ENCODE measurements at regions not wholly inside any gene's neighbourhood (a gene's known extent, or its start where the extent isn't known, plus 50 kb on each side); places are given as distances from the start of the nearest gene placed in this dataset.
"Not testable (repeated sequence)": the region's sequence is repeated elsewhere in the genome, so short reads cannot be mapped to it uniquely, and the experiment has no call there.

DNA sequence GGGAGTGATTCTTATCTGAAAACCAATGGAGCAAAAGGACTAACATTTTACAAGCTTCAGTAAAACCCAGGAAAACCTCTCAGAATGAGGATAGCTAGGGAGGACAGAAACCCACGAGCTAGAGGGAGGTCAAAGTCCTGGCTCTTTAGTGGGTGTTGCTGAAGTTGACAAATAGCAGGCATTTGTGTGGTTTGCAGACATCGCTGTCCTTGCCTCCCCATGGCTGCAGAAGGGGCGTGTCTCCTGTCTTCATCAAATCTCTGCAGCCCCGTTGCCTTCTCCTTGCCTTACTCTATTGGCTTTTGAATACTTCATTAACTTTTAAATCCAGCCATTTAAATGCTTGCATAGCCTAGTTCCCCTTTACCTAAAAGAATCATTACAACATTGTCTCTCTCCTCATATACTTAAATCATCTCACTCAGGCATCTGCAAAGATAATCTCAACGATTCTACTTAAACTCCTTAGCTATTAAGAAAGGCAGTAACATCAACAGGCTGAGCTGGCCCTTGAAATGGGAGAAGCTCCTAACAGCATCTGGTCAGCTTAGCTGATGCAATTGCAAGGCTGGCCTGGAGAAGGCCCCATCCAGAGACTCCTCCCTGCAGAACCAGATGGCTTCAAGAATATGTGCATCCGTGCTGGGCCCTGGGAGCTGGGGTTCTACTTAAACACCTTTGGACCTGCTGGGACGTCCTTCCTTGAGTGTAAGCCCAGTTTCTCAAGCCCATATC is 152.8 kb upstream of the TAS2R1 start:
- no peak for DNase-seq

DNA sequence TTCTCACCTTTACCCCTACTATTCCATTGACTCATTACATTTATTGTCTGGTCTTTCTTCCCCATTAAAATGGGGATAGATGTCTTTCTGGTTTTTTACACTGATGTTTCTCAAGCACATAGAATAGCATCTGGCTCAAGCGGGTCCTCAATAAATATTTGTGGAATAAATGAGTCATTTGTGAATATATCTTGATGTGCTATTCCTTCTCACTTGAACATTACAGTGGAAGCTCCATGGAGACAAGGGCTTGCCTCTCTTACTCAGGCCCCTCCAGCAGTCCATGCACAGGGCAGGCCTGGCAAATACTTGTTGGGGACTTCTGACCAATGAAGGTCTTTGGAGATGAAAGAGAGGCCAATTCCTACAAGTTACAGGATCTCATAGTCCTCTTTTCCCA is 151.7 kb upstream of the TAS2R1 start:
- DNase-seq, result no peak

DNA sequence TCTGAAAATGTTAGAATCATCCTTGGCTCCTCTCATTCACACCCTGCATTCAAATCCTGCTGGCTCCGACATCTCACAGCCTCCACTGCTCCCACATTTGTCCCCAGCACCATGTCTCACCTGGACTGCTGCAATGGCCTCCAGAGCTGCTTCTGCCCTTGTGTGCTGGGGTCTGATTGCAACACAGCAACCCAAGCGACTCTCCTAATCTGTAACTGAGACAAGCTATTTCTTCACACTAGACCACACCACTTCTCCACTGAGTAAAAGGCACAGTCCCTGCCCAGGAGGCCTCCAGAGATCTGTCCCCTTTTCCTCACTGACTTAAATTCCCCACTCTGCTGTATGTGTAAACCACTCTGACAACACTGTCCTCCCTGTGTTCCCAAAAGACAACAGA is 151.1 kb upstream of the TAS2R1 start:
- no peak for DNase-seq

DNA sequence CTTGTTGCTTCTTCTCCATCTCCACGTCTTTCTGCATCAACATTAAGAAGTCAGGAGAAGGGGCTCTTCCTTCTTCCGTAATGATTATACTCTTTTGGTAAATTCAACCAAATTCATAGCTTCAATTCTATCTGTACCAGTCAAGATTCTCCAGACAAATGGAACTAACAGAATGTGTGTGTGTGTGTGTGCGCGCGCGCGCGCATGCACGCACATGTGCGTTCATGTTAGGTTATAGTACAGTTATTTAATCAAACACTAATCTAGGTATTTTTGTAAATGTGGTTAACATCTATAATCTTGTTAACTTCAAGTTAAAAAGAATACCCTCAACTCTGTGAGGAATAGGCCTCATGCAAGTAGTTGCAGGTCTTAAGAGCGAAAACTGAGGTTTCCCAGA is 150.3 kb upstream of the TAS2R1 start:
- no peak for DNase-seq

DNA sequence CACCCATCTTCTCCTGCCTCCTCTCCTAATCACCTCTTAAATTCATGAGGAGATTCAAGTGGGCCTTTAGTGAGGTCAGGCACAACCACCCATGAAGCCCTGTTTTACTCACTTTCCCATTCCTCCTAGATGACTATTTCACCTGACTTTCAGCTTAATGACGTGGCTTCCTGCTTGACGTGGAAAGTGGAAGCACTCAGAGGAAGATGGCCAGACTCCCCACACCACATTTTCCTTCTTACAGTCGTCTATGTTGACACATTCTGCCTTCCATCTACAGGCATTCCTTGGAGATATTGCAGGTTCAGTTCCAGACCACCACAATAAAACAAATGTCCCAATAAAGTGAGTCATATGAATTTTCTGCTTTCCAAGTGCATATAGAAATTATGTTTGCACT is 146.4 kb upstream of the TAS2R1 start:
- no peak for DNase-seq

DNA sequence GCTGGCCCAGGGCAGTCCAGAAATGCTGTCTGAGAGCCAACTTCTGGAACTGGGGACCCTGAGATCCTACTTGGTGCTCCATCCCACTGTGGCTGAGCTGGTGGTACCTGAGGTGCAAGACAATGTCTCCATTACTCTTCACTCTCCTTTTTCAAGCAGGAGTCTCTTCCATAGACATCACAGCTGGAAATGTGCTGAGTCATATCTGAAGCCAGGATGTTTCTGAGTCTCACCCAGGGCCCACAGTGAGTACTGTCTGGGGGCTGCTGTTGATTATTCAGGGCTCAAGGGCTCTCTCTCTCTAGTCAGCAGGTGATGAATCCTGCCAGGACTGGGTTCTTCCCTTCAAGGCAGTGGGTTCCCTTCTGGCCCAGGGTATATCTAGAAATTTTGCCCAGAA is 145.2 kb upstream of the TAS2R1 start:
- no peak for DNase-seq

DNA sequence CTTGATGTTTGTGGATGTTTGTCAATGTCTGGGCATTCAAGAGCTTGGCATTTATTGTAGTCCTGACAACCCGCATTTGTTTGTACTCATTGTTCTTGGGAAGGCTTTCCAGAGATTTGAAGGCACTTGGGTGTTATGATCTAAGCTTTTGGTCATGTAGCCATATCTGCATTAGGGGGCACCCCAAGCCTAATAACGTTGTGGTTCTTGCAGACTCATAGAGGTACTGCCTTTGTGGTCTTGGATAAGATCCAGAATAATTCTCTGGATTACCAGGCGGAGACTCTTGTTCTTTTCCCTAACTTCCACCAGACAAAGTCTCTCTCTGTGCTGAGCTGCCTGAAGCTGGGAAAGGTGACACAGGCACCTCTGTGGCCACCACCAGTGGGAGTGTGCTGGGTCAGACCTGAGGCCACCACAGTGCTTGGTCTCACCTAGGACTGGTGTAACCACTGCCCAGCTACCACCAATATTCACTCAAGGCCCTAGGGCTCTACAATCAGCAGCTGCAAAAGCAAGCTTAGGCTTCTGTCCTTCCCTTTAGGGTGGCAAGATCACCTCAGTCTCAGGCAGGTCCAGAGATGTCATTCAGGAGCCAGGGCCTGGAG is 144.4 kb upstream of the TAS2R1 start:
- DNase-seq, result no peak

DNA sequence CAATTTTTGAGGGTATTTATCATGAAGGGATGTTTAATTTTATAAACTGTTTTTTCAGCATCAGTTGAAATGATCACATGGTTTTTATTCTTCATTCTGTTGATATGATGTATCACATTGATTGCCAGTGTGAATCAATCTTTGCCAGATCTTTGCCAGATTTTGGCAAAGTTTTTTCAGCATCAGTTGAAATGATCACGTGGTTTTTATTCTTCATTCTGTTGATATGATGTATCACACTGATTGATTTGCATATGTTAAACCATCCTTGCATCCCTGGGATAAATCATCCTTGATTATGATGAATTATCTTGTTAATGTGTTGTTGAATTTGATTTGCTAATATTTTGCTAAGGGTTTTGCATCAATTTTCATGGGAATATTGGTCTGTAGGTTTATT is 140.9 kb upstream of the TAS2R1 start:
- no peak for DNase-seq

DNA sequence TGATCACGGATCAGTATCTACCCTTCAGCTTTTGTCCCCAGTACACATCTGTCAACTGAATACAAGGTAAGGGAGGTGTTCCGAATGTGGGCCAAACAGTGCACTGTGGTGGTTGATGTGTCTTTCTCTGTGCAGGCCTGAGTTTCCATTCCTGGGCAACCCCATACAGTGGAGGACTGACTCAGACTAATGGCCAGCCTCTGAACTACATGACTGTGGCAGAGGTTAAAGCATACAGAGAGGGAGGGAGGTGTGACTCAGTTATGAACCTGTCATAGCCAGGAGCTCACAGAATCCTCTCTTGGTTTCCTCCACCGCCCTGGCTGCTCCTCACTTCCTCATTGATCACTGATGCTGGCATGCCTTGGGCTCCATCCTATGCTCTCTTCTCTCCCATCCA is 136.4 kb upstream of the TAS2R1 start:
- DNase-seq, result no peak

DNA sequence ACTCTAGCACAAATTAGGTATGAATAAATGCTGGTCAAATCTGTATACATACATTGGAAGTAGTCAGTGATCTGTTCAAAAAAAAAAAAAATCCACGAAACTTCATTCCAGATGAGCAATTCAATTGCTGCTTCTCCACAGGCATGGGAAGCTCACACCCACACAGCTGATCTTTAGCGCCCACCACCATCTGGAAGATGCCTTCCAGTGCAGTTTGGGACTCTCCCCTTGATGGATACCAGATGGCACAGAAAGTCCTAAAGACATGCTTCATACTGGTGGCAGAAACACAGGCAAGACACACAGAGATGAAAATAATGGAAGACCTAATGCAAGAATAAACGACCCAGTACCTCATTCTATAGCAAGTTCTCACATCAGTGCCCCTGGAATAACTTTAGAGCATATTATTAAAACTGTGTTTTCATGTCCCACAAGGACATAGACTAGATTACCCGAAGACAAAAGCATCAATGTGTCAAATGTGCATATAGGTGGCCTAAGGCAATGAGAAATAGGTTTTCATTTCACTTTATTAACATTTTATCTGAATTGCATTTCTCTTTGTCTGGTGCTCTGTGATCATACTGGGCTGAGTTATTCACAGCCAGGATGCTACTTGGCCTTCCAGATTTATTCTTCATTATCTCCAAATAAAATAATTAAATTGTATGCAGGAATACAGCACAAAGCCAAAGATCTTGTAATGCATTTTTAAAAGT is 135.4 kb upstream of the TAS2R1 start:
- DNase-seq, result no peak

DNA sequence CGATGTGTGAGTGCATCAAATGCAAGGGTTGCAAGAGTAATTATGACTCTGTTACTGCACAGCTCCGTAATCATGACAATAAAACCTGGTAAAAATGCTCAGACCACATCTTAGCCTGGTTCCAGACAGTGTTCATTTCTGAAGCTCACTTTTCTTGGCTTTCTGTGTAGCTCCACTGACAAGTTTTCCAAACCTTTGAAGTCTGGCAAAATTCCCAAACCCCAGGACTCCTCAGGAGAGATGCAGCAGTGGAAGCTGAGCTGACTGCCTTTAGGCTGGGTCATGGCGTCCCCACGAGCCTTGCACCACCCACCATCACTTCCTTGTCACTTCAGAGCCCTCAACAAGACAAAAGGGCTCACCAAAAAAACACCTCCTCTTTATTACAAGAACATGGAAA is 131.6 kb upstream of the TAS2R1 start:
- no peak for DNase-seq

DNA sequence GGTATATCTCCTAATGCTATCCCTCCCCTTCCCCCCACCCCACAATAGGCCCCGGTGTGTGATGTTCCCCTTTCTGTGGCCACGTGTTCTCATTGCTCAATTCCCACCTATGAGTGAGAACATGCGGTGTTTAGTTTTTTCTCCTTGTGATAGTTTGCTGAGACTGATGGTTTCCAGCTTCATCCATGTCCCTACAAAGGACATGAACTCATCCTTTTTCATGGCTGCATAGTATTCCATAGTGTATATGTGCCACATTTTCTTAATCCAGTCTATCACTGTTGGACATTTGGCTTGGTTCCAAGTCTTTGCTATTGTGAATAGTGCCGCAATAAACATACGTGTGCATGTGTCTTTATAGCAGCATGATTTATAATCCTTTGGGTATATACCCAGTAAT is 122.5 kb upstream of the TAS2R1 start:
- not testable (repeated sequence) for DNase-seq

DNA sequence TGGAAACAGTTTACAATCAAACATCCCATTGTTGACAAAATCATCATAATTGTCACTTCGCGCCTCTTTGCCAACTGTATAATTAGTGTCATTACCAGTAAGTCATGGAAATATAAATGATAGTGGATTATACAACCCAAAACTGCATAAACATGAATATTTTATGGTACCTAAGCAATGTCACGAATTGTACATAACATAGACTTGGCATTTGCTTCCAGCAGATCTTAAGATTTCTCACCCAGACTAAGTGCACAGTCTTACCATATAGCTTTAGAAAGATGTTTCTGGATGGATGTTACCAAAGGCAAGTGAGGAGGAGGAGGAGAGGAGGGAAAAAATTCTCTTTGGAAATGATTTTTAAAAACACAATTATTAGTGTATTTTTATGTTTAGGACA is 113.4 kb upstream of the TAS2R1 start:
- no peak for DNase-seq

DNA sequence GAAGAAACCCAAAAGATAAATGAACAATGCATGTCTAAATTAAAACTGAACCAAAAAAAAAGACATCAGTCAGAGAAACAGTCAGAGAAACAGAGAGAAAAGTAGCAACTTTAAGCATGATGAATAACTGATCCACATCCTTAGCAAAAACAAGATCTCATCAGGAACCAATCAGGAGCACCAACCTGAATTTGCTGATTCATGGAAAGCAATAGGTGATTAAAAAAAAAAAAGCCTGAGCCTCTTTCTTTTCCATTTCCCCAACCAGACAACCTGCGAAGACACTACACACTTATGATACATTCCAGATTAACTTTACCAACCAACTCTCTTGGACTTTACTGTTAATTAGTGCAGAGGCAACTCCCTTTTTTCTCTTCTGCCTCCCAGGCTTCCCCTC is 112.7 kb upstream of the TAS2R1 start:
- DNase-seq, result no peak

DNA sequence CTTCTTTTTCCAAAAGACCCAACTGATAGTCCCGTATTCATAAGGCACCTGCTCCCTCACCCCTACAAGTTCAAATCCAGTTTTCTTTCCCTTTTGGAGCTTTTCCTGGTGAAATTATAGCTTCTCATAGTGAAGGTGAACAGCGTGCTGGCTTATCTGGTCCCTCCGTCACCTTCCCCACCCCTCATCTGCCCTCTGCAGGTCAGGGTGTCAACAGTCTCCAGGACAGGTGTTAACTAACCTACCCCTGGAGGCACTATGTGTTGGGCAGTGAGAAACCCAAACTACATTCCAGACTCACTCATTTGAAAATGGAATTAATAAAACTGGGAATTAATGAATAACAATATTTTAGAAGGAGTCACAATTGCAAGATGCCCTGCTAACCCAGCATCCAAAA is 109.0 kb upstream of the TAS2R1 start:
- DNase-seq, result no peak

DNA sequence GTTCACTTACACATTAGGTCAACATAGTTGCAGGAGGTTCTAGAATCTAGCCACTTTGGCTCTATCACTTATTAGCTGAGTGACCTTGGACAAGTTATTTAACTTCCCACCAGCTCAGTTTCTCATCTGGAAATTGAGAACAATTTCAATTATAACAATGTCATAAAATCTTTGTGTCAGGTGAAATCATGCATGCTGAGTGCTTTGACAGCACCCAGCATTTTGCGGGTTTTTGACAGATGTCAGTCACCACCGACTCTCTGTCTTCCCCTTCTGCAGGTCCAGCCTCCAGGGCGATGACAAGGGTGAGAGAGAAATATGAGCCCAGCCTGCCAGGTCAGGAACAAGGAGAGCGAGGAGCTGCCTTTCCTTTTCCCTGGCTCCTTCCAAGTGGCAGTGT is 107.1 kb upstream of the TAS2R1 start:
- DNase-seq, result no peak

DNA sequence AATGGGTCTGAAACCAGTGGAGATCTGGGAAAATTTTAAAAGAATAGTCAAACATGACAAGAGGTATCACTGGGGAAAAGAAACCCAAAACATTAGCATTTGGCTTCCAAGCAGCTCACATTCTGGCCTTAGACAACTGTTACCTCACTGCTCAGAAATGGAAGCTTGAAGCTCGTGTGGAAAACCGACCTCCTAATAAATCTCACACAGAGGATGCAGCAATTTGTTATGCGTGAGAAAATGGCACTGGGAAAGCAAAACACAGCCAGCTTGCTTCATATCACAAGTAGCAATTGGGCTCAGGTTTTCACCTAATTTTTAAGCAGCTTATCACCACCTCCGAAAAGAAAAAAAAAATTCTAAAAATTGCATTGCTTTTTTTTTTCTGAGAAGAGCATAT is 103.3 kb upstream of the TAS2R1 start:
- DNase-seq, result no peak

DNA sequence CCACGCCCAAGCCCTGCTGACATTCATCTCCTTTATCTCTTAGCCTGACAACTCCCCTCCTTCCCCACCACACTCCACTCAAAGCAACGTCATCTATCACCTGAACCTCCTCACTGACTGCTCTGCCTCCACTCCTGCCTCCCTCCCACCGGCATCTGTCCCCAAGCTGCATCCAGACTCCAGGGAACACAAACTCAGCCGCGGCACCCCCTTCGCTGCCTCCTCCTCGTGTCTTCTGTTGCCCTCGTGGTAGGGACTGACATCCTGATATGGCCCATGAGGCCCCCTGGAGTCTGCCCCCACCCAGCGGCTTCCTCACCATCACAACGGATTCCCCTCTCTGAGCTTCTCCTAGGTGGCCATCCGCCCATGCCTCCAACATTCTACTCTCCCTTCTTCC is 101.0 kb upstream of the TAS2R1 start:
- no peak for DNase-seq

DNA sequence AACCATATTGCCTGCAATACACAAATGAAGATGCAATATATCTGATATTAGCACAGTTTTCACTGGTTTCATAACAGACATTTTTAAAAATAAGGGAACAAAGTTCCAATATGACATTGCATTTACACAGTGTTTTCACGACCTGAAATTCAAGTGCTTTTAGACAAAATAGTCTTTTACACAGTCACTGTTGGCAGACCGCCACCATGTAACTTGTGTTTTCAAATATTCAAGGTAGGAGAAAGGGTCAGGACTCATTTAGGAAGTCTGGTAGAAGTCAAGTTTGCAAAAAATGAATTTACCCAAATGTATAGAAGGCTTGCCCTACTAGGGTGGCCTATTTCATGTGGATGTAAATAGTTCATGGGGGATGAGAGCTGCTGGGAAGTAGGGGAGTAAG is 98.1 kb upstream of the TAS2R1 start:
- no peak for DNase-seq

DNA sequence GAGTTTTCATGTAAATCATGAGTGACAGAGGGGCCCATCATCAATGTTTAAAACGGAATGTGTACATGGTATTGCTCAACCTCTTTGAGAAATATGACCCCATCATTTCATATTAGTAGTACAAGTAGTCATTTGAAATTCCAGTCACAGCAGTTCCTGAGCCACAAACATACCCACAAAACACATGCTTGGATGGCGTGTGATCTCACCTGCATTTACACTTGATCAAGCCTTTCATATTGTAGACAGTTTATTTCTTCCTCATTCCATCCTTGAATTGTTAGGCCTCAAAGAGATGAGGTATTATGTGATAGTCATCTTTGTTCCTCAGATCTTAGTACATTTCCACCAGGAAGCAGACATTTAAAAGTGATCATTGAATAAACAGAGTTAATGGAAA is 96.8 kb upstream of the TAS2R1 start:
- DNase-seq, result no peak

DNA sequence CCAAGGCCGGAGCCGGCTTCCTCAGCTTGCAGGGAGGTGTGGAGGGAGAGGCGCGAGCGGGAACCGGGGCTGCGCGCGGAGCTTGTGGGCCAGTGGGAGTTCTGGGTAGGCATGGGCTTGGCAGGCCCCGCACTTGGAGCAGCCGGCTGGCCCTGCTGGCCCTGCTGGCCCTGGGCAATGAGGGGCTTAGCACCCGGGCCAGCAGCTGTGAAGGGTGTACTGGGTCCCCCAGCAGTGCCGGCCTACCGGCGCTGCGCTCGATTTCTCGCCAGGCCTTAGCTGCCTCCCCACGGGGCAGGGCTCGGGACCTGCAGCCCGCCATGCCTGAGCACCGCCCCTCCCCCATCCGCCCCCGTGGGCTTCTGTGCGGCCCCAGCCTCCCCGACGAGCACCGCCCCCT is 95.1 kb upstream of the TAS2R1 start:
- DNase-seq, result not testable (repeated sequence)

DNA sequence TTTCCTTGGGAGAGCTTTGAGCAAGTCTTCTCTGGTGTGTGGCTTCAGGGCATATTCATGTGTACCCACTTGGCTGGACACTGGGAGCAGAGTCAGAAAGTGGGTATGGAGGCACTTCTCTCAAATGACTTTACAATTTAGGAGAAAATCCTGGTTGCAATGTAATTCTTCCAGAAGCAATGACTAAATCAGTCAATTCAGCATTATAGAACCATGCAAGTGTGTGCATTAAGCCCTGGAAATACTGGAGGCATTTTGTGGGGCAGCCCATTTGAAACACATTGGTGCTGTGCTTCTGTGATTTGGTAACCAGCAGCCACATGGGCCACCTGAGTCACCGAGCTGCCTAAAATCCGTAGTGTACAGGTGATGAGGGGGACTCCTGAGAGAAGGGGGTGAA is 94.6 kb upstream of the TAS2R1 start:
- DNase-seq, result no peak

DNA sequence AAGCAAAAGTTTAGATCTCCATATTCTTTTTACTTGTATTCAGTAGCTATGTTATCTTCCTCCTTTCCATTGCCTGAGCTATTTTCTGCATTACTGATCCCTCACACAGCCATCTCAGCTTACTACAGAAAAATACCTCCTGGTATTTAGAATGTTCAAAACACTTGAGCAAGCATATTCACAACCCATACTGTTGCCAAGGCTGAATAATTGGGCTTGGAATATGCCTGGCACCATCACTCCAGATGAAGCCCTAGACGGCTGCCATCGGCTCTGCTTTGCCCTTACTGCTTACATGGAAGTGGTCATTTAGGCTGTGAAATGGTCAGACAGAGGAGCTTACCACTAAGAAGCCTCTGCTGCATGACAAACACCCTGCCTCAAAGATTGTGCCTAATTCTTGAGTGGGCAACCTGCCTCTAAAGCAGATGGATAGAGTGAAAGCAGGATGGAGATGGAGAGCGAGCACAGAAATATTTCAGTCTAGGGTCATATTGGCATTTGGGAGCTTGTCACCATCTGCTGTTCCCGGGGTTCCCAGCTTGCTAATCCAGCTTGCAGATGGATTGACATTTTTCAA is 92.5 kb upstream of the TAS2R1 start:
- no peak for DNase-seq

DNA sequence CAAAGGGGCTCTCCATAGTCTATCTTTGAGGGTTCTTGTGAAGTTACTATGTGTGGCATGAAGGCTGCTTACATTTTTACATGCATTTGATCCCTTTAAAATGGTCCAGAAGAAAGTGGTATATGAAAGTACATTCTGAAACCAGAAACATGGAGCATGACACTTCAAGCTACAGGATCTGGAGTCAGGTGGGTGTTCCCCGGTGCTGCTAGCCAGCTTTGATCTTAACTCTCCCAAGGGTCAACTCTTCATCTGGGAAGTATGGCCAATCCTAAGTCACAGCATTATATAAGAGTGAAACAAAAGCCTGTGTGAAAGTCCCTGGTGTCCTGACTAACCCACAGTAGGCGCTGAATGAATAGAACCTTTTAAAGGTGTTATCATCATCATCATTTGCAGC is 91.0 kb upstream of the TAS2R1 start:
- no peak for DNase-seq

All from NCI-H146 (cell line).